ENCODE measurements at regions not wholly inside any gene's neighbourhood (a gene's known extent, or its start where the extent isn't known, plus 50 kb on each side); places are given as distances from the start of the nearest gene placed in this dataset.

DNA sequence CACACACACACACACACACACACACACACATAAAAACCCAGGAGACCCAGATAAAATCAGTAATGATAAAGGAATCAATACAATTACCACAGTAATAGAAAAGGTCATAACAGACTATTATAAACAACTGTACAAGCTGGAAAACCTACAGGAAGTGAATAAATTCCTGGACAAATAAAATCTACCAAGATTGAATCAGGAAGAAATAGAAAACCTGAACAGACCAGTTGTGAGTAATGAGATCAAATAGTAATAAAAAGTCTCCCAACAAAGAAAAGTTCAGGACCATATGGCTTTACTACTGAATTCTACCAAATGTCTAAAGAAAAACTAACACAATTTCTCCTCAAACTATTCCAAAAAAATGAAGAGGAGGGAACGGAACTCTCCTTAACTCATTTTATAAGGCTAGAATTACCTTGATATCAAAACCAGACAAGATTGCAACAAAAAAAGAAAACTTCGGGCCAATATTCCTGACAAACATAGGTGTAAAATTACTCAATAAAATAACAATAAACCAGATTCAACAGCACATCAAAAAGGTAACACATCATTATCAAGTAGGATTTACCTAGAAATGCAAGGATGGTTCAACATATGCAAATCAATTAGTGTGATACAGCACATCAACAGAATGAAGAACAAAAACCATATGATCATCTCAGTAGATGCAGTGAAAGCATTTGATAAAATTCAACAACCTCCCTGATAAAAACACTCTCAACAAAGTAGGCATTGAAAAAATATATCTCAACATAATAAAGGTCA, 325.2 kb upstream of the POU5F2 start:
- no peak for TF ChIP-seq CTCF (IDR thresholded peaks at IDR 0.05)
- TF ChIP-seq POLR2A (IDR thresholded peaks at IDR 0.05) = no peak

Measured in transverse colon (tissue), 3 donors.